ENCODE measurements at regions not wholly inside any gene's neighbourhood (a gene's known extent, or its start where the extent isn't known, plus 50 kb on each side); places are given as distances from the start of the nearest gene placed in this dataset.

GRCh38 chrX:44619039-44619438 is 76.4 kb upstream of the FUNDC1 start:
- TF ChIP-seq, protein P1, sequence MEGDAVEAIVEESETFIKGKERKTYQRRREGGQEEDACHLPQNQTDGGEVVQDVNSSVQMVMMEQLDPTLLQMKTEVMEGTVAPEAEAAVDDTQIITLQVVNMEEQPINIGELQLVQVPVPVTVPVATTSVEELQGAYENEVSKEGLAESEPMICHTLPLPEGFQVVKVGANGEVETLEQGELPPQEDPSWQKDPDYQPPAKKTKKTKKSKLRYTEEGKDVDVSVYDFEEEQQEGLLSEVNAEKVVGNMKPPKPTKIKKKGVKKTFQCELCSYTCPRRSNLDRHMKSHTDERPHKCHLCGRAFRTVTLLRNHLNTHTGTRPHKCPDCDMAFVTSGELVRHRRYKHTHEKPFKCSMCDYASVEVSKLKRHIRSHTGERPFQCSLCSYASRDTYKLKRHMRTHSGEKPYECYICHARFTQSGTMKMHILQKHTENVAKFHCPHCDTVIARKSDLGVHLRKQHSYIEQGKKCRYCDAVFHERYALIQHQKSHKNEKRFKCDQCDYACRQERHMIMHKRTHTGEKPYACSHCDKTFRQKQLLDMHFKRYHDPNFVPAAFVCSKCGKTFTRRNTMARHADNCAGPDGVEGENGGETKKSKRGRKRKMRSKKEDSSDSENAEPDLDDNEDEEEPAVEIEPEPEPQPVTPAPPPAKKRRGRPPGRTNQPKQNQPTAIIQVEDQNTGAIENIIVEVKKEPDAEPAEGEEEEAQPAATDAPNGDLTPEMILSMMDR (conservative IDR thresholded peaks at IDR 0.05), result no peak
- H3K27ac ChIP-seq, result no peak overlapping the region

DNA sequence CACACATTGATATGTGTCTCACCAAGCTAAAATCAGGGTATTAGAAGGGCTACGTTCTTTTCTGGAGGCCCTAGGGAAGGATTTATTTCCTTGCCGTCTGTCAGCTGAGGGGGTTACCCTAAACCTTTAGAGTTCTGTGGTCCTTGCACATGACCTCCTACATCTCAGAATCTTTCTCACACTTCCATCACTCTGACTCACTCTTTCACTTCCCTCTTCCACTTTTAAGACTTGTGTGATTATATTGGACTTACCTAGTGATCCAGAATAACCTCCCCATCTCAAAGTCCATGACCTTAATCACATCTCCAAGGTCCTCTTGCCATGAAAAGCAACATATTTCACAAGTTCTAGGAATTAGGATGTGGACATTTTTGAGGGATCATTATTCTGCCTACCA is 53.6 kb upstream of the FUNDC1 start:
- TF ChIP-seq, protein P1 (conservative IDR thresholded peaks at IDR 0.05), result no peak
- no peak overlapping the region for H3K27ac ChIP-seq

Data from VCaP (cell line).